Cardiac muscle cell (in vitro differentiated cells and primary cell): ENCODE measurements at regions not wholly inside any gene's neighbourhood (a gene's known extent, or its start where the extent isn't known, plus 50 kb on each side); places are given as distances from the start of the nearest gene placed in this dataset.
A peak's percentile ranks its signal among the peaks of the same experiment; 100 is the strongest.
"Not testable (repeated sequence)": the region's sequence is repeated elsewhere in the genome, so short reads cannot be mapped to it uniquely, and the experiment has no call there.

Experiments
- DNase-seq, 2 donors: peaks; one replicate each; pipeline versions ENCODE4 v3.0.0 to v3.0.0-alpha.2; 2010 to 2017; ENCODE audit warnings: low read depth in 1 of 2, low spot score in 1 of 2
- H3K27ac ChIP-seq: fragments of 200-600 bp; sonication (generic); 2 replicates; pipeline ENCODE4 v1.5.1; 2016
- H3K27me3 ChIP-seq: fragments of 200-600 bp; sonication (generic); 2 replicates; pipeline ENCODE4 v1.6.0; 2016; ENCODE audit warnings: control low read depth
- H3K36me3 ChIP-seq: fragments of 200-600 bp; sonication (generic); 2 replicates; pipeline ENCODE4 v1.5.1; 2016; ENCODE audit warnings: control low read depth
- H3K4me1 ChIP-seq: fragments of 200-600 bp; sonication (generic); 2 replicates; pipeline ENCODE4 v1.8.1; 2017; ENCODE audit warnings: low read depth, mild to moderate bottlenecking, mixed run types
- H3K4me3 ChIP-seq: fragments of 200-600 bp; sonication (generic); 2 replicates; pipeline ENCODE4 v1.5.1; 2016; ENCODE audit warnings: mild to moderate bottlenecking
- H3K9me3 ChIP-seq: fragments of 200-600 bp; sonication (generic); 2 replicates; pipeline ENCODE4 v1.5.1; 2017; ENCODE audit warnings: low read depth, mild to moderate bottlenecking, control low read depth
- TF ChIP-seq, protein P1 (sequence below): IDR thresholded peaks from 2 replicates; pipeline ENCODE4 v1.5.1; 2012; ENCODE audit warnings: low read depth, mild to moderate bottlenecking, low read length

DNA sequence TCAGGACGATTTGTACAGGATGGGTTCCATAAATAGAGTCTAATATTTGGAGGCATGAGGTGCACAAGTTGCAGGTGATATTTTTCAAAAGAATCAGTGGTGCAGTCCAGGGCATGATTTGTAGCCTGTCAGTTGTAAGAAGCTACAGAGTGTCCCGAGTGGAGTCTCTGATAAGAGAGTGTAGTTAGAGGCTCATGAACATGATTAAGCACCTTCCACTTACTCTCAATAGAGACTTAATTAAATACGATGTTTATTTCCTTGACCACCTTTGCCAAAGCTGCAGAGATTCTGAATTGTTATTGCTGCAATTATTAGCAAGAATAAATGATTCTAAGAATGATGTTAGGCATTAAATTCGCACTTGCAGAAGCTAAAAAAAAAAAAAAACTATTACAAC, 218.4 kb upstream of the LRTM1 start:
- peaks cover 28% of the 10 kb centered on the region for H3K4me1 ChIP-seq
- peaks cover 47% of the 10 kb centered on the region for H3K27me3 ChIP-seq
- H3K27ac ChIP-seq, result no peak overlapping the region
- peak in 1 of 2 donors; percentile 65 for DNase-seq
- no peaks in the 10 kb centered on the region for H3K36me3 ChIP-seq
- no peak overlapping the region for H3K4me3 ChIP-seq
- TF ChIP-seq, protein P1, sequence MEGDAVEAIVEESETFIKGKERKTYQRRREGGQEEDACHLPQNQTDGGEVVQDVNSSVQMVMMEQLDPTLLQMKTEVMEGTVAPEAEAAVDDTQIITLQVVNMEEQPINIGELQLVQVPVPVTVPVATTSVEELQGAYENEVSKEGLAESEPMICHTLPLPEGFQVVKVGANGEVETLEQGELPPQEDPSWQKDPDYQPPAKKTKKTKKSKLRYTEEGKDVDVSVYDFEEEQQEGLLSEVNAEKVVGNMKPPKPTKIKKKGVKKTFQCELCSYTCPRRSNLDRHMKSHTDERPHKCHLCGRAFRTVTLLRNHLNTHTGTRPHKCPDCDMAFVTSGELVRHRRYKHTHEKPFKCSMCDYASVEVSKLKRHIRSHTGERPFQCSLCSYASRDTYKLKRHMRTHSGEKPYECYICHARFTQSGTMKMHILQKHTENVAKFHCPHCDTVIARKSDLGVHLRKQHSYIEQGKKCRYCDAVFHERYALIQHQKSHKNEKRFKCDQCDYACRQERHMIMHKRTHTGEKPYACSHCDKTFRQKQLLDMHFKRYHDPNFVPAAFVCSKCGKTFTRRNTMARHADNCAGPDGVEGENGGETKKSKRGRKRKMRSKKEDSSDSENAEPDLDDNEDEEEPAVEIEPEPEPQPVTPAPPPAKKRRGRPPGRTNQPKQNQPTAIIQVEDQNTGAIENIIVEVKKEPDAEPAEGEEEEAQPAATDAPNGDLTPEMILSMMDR, result no peak
- H3K9me3 ChIP-seq, result no peaks in the 10 kb centered on the region

GRCh38 chr3:55144015-55144673, 216.3 kb upstream of the LRTM1 start:
- Histone ChIP-seq H3K27me3 (peaks cover 36% of the 10 kb centered on the region), H3K36me3 (no peaks in the 10 kb centered on the region), H3K27ac (no peak overlapping the region), H3K9me3 (no peaks in the 10 kb centered on the region), H3K4me3 (no peak overlapping the region), H3K4me1 (peaks cover 25% of the 10 kb centered on the region)
- TF ChIP-seq, protein P1, result no peak
- peak in 1 of 2 donors; percentile 80 for DNase-seq

- TF ChIP-seq, protein P1, result no peak
- Histone ChIP-seq H3K4me1 (peaks cover 21% of the 10 kb centered on the region), H3K27me3 (peaks cover 28% of the 10 kb centered on the region), H3K4me3 (no peak overlapping the region), H3K9me3 (no peaks in the 10 kb centered on the region), H3K27ac (no peak overlapping the region), H3K36me3 (no peaks in the 10 kb centered on the region)
- no peak for DNase-seq
Observed at GRCh38 chr3:55143336-55143735, 215.5 kb upstream of the LRTM1 start.

GRCh38 chr3:55136291-55136690, 208.4 kb upstream of the LRTM1 start:
- not testable (repeated sequence) for DNase-seq, H3K27ac ChIP-seq, H3K4me3 ChIP-seq, H3K9me3 ChIP-seq, H3K36me3 ChIP-seq, H3K27me3 ChIP-seq, H3K4me1 ChIP-seq

DNA sequence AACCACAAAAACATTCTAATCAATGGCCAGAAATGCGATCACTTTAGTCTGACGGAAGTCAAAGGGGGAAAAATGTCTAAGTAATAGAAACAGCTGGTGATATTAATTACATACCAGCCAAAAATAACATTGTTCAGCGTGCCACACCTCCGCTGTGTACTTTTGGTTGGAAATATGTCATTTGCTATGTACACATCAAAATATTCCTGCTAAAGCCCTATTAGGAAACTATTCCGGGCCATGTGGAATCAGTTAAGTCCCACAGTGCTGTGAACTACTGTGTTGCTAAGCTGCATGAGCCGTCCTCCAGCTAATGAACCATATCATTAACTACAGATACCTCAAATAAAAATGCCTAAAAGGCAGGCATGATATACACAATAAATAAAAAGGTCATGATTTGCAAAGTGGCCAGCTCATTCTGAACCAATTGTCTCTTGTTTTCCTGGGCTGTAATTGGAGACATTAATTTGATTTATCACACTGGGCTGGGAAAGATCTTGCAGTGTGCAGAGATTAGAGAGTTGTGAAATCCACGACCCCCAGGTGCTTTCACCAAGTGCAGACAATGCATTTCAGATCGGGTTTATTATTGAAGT, 200.5 kb upstream of the LRTM1 start:
- H3K4me3 ChIP-seq, result no peak overlapping the region
- no peaks in the 10 kb centered on the region for H3K27me3 ChIP-seq
- no peaks in the 10 kb centered on the region for H3K9me3 ChIP-seq
- peak in 1 of 2 donors; percentile 63 for DNase-seq
- TF ChIP-seq, protein P1, result no peak
- no peaks in the 10 kb centered on the region for H3K4me1 ChIP-seq
- H3K36me3 ChIP-seq, result no peaks in the 10 kb centered on the region
- no peak overlapping the region for H3K27ac ChIP-seq

DNA sequence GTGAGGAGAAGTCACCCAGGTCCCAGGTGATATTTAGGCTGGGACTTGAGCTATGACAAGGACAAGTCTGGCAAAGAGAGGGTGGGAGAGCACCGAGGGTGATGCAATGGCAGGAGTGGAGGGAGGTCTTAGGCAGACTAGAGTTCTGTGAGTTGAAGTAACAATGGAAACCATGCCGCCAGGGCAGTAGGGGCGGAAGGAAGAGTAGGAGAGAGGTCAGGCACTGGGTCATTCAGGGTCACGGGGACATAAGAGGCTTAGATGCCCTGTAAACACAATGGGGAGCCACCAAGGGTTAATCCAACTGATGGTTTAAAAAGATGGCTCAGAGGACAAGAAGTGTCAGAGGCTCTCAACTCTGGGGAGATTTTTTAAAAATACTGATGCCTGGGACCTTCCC, 199.7 kb upstream of the LRTM1 start:
- DNase-seq, result no peak
- Histone ChIP-seq H3K4me1 (no peaks in the 10 kb centered on the region), H3K27me3 (no peaks in the 10 kb centered on the region), H3K4me3 (no peak overlapping the region), H3K27ac (no peak overlapping the region), H3K9me3 (no peaks in the 10 kb centered on the region), H3K36me3 (no peaks in the 10 kb centered on the region)
- TF ChIP-seq, protein P1, result no peak
